ENCODE measurements at regions not wholly inside any gene's neighbourhood (a gene's known extent, or its start where the extent isn't known, plus 50 kb on each side); places are given as distances from the start of the nearest gene placed in this dataset.

- no peak for TF ChIP-seq SUPT20H (IDR thresholded peaks at IDR 0.05; ENCODE audit: borderline replicate concordance, control insufficient read depth, low read depth, low read length)
- TF ChIP-seq IRF4 (IDR thresholded peaks at IDR 0.05; ENCODE audit: low read depth, low read length): no peak
These were observed 1066.8 kb upstream of the ADGRL3 start (continued) for GRCh38 chr4:60133375-60133774.

- FAIRE-seq: no peak
- Histone ChIP-seq H3K27ac (ENCODE audit: control insufficient read depth, insufficient read depth) (no peak overlapping the region), H4K20me1 (ENCODE audit: control insufficient read depth, insufficient read depth) (no peaks in the 10 kb centered on the region), H3K4me3 (no peak overlapping the region), H3K9ac (ENCODE audit: control insufficient read depth, insufficient read depth, low read length) (no peak overlapping the region), H3K4me2 (ENCODE audit: control insufficient read depth, insufficient read depth) (no peak overlapping the region), H2AFZ (ENCODE audit: control insufficient read depth, low read depth, low read length) (no peak overlapping the region), H3K36me3 (ENCODE audit: control insufficient read depth in 2 of 2, insufficient read depth in 2 of 2, low read length in 1 of 2) (no peaks in the 10 kb centered on the region), H3K4me1 (ENCODE audit: control insufficient read depth, insufficient read depth, low read length) (no peaks in the 10 kb centered on the region), H3K9me3 (replicated peaks; ENCODE audit: control insufficient read depth, insufficient read depth, low read length) (no peaks in the 10 kb centered on the region), H3K79me2 (ENCODE audit: control insufficient read depth, insufficient read depth, low read length) (no peaks in the 10 kb centered on the region), H3K27me3 (replicated peaks in 1 of 2; ENCODE audit: control insufficient read depth in 2 of 2, insufficient read depth in 2 of 2, low read length in 1 of 2) (no peaks in the 10 kb centered on the region)
- RAD21 ChIA-PET (ENCODE audit: unreplicated experiment): no interaction called here
- intact Hi-C loops (cut with micrococcal nuclease; ENCODE audit: unreplicated experiment) (no loop called here), in situ Hi-C loops (cut with MboI) (no loop called here)
- BruUV-seq (replicated peaks): no TSS peak
- CTCF ChIA-PET: no interaction called here
- TF ChIP-seq ZNF274 (IDR thresholded peaks at IDR 0.05; ENCODE audit: insufficient read depth, insufficient read length): no peak
- no peak for TF ChIP-seq TCF3 (IDR thresholded peaks at IDR 0.05; ENCODE audit: borderline replicate concordance, insufficient read depth, low read depth, low read length)
- no peak for TF ChIP-seq NFYB (IDR thresholded peaks at IDR 0.05; ENCODE audit: insufficient read depth, low read depth, low read length)
- TF ChIP-seq SMAD5 (IDR thresholded peaks at IDR 0.05; ENCODE audit: low read depth): no peak
- TF ChIP-seq SKIL (IDR thresholded peaks at IDR 0.05; ENCODE audit: low read depth, poor library complexity, severe bottlenecking): no peak
- no peak for TF ChIP-seq NR2C2 (IDR thresholded peaks at IDR 0.05; ENCODE audit: borderline replicate concordance, control insufficient read depth, insufficient read length, low read depth)
- TF ChIP-seq IKZF1 (conservative IDR thresholded peaks at IDR 0.05): no peak
- no peak for TF ChIP-seq STAT1 (conservative IDR thresholded peaks at IDR 0.05)
- TF ChIP-seq KDM1A (IDR thresholded peaks at IDR 0.05; ENCODE audit: borderline replicate concordance): no peak
- TF ChIP-seq, protein P1, sequence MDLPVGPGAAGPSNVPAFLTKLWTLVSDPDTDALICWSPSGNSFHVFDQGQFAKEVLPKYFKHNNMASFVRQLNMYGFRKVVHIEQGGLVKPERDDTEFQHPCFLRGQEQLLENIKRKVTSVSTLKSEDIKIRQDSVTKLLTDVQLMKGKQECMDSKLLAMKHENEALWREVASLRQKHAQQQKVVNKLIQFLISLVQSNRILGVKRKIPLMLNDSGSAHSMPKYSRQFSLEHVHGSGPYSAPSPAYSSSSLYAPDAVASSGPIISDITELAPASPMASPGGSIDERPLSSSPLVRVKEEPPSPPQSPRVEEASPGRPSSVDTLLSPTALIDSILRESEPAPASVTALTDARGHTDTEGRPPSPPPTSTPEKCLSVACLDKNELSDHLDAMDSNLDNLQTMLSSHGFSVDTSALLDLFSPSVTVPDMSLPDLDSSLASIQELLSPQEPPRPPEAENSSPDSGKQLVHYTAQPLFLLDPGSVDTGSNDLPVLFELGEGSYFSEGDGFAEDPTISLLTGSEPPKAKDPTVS (IDR thresholded peaks at IDR 0.05; ENCODE audit: low read depth, low read length): no peak
- TF ChIP-seq SUZ12 (IDR thresholded peaks at IDR 0.05; ENCODE audit: unreplicated experiment): no peak
- no peak for TF ChIP-seq BCLAF1 (IDR thresholded peaks at IDR 0.05)
- no peak for DNase-seq (ENCODE audit: low read depth, low spot score)
- POLR2A ChIA-PET: no interaction called here
- 23% methylated on average over 7 of the region's 7 CpGs for WGBS (ENCODE audit: insufficient coverage, insufficient replicate concordance, low lambda C conversion rate, missing lambda C conversion rate)
- ATAC-seq: no peak
- SMC1A ChIA-PET (ENCODE audit: uncharacterized antibody, unreplicated experiment): no interaction called here
These were observed 1066.0 kb upstream of the ADGRL3 start for GRCh38 chr4:60134099-60134498.

All from GM12878 (cell line).